Stimulated activated CD4-positive, alpha-beta T cell treated with anti-CD3 and anti-CD28 coated beads, TNF-alpha, amount 100 ng/mL, for 4 hours (primary cell): ENCODE measurements at regions not wholly inside any gene's neighbourhood (a gene's known extent, or its start where the extent isn't known, plus 50 kb on each side); places are given as distances from the start of the nearest gene placed in this dataset.
"Not testable (repeated sequence)": the region's sequence is repeated elsewhere in the genome, so short reads cannot be mapped to it uniquely, and the experiment has no call there.

Experiments used
- DNase-seq, 3 experiments: peaks; one replicate each; pipeline ENCODE4 v3.0.0-alpha.2; 2020; ENCODE audit warnings: low read depth in 3 of 3

DNA sequence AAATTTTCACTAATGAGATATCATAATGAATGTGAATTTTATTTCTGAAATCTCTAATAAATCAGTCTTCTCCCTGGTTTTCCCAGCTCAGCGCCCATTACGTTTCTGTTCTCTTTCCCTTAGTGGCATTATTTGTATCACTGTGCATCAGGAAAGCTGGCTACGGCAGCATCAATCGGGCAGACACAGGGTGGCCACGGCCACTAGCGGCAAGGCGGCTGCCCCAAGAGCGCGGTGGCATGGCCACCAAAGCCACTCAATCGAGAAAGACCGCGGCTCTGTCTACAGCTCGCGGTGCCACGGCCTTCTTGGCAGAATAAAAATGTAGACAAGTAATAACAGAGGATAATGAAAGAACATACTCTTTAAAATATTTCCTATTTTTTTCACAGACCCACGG, 168.0 kb downstream of the RPIA start:
- no peak for DNase-seq

DNA sequence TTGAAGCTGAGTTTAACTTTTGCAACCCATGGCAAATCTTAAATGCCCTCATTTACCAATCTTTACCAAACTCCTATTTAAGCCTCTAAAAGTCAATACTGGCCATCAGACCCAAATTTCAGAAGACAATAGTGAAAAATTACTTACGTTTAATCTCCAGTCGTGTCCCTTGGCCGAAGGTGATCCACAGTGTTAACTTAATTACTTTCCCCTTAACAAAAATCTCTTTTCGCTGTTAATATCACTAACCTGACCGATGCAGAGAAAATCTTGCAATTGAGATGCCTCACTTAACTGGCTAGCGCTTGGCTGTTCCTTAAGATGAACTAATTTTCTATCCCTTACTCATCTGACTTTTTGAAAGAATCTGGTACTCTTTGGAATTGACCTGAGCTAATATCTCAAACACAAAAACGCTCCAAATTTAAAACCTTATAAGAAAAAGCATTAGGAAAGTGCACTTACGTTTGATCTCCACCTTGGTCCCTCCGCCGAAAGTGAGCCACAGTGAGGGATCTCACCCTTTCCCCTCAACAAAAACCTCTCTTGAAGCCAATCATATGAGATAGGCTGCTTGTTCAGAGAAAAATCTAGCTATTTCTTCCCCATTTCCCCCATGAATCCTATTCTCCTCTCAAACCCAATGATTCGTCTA, 169.1 kb downstream of the RPIA start:
- DNase-seq = no peak

DNA sequence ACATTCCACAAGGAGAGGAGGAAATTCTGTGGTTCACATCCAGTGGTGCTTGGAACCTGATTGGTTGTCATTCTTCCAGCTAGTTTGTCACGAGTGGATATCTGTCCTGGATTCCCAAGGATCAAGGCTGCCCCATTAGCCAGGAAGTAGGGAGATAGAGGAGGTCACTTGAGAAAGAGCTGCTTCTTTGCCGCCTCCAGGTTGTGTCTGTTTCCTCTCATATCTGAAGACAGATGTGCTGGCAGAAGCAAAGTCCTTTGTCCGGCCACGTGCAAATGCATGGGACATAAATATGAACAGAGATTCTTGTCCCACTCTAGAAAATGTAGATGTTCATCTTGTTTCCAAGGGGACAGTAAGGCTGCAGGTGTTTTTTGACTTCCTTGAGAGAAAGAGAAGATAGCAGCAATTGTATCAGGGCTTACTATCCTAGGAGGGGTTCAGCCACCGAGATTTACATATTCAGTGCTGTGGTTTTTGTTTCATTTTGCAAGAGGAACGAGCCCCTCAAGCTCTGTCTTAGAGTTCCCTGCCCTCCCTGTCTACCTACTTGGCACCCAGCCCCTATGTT, 174.4 kb downstream of the RPIA start:
- DNase-seq = no peak

DNA sequence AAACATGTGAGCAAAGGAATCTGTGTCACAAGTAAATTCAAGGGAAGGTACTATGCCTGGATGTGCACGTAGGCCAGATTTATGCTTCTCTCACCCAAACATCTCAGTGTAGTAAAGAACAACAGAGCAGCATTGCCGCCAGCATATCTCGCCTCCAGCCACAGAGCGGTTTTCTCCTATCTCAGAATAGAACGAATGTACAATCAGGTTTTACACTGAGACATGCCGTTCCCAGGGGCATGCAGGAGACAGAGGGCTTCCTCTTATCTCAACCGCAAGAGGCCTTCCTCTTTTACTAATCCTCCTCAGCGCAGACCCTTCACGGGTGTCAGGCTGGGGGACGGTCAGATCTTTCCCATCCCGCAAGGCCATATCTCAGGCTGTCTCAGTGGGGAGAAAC, 175.3 kb downstream of the RPIA start:
- DNase-seq = no peak

DNA sequence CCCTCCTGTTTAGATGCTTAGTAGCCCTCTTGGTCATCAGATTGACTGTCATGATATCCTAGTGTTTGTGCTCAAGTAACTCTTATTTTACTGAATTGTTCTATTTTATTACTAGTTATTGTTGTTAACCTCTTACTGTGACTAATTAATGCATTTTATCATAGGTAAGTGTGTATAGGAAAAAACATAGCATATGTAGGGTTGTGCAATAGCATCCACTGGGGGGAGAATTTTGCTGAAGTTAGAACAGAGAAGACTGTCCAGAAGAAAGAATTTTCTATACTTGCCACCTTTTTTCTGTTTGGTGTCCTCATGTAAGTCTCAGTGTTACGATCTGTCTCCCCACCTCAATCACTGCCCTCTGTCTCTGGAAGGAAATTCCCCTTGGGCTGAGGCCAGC, 177.4 kb downstream of the RPIA start:
- no peak for DNase-seq

DNA sequence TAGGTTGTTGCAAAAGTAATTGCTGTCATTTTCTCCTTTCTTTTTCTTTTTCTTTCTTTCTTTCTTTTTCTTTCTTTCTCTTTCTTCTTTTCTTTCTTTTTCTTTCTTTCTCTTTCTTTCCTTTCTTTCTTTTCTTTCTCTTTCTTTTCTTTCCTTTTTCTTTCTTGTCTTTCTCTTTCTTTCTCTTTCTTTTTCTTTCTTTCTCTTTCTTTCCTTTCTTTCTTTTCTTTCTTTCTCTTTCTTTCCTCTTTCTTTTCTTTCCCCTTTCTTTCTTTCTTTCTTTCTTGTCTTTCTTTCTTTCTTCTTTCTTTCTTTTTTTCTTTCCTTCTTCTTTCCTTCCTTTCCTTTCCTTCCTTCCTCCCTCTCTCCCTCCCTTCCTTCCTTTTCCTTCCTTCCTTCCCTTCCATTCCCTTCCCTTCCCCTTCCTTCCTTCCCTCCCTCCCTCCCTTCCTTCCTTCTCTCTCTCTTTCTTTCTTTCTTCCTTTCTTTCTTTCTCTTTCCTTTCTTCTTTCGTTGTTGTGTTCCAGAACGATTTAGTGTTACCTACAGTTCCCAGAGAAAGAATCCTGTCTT, 178.9 kb downstream of the RPIA start:
- no peak for DNase-seq

DNA sequence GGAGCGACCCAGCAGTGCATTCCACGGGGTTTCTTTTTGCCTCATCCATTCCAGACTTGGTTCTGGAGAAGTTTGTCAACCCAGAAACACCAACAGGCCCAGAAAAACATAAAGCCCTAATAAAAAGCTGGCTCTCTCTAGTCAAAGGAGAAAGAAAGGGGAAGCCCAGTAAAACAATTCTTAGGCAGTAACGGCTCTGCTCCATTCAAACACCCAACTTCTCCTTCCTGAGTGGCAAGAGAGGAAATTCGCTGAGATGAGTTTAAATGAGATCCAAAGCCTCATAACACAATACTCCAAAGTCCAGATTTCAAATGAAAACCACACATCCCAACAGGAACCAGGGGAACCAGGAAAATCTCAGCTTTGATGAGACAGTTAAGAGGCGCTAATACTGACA, 179.9 kb downstream of the RPIA start:
- no peak for DNase-seq

DNA sequence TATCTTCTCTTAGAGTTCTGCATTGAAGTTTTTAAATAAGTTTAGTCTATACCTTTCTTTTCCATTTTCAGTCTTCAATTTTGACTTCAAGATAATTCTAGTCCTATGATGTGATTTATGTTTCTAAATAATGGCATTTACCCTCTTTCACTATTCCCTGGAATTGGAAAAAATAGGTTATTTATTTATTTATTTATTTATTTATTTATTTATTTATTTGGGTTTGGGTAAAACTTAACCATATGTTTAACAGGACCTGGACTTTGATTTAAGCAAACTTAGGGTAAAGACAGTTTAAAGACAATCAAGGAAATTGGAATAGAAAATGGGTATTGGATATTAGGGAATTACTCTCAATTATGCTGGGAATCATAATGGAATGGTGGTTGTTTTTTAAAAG, 182.1 kb downstream of the RPIA start:
- DNase-seq = no peak

DNA sequence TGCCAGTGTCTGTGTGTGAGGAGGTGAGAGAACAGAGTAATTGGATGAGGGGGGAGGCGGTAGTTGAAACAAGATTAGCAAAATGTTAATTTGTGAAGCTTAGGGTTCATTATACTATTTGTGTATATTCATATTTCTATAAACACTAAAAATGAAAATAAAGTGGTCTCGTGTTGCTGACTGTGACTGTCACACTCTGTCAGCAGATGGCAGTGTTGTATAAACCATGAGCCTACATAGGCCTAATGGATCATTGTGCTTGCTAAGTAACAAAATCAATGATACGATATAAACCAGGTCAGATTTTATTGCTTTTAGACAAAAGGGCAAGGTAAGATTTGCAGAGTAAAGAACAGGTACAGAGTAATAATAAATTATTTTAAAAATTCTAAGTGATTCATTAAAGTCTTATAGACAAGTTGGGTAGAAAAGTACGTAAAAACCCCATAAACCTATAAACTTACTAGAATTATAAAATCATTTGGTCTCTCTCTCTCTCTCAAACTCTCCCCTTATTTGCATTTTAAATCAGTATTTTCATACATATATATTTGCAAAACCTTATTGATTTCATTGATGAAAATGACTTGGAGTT, 182.7 kb downstream of the RPIA start:
- peak in 2 of 3 experiments; percentile 2 to 18 for DNase-seq

DNA sequence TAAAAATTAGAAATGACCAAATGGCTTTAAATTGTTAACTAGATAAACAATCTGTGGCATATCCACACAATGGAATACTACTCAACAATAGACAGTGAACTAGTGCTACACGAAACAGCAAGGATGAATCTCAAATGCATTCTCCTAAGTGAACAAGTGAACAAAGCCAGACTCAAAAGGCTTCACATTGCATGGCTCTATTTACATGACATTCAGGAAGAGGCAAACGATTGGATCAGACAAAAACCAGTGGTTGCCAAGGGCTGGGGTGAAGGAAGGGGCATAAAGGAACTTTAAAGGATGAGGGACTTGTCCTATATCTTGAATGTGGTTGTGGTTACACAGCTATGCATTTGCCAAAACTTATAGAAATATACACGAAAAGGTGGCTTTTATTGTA, 184.3 kb downstream of the RPIA start:
- no peak for DNase-seq

DNA sequence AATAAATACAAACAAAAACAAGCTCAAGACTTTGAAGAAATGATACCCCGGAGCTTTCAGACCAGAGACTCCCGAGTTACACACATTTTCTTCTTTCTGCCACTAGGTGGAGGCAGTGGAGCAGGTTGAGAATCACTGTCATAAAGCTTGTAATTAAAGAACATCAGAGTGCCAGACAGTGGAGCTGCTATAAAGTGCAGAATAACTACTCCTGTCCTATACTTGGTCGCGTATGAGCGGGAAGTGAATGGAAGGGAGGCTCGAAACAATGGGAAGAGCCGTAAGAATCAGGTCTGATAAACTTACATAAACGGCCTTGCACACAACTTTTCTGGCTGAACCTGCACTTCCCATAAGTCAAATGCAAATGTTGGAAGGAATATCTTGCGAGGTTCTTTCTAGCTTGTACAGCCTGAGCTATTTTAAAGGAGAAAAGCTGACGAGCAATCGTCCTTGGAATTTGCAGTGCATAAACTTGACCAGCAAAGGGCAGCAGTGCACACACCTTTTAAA, 189.0 kb downstream of the RPIA start:
- DNase-seq = peak in 2 of 3 experiments; percentile 1

DNA sequence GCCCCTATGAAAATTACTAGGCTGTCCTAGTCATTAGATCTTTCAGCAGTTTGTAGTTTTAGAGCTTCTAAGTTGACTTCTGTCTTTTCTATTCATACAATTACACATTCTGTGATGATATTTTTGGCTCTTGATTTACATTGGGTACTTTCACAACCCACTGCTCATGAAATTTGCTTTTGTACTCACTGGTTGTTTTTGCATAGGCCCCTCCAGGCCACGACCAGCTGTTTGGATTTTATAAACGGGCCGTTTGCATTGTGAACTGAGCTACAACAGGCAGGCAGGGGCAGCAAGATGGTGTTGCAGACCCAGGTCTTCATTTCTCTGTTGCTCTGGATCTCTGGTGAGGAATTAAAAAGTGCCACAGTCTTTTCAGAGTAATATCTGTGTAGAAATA, 193.8 kb downstream of the RPIA start:
- DNase-seq = no peak

DNA sequence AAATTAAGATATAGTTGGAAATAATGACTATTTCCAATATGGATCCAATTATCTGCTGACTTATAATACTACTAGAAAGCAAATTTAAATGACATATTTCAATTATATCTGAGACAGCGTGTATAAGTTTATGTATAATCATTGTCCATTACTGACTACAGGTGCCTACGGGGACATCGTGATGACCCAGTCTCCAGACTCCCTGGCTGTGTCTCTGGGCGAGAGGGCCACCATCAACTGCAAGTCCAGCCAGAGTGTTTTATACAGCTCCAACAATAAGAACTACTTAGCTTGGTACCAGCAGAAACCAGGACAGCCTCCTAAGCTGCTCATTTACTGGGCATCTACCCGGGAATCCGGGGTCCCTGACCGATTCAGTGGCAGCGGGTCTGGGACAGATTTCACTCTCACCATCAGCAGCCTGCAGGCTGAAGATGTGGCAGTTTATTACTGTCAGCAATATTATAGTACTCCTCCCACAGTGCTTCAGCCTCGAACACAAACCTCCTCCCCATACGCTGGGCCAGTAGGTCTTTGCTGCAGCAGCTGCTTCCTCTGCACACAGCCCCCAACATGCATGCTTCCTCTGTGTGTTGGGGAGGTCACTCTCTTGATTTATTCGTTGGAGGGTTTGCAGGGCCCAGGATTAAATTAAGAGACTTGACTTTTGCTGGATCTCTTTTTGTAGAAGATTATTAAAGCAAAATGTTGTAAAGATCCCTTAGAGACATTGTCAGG, 194.4 kb downstream of the RPIA start:
- DNase-seq = no peak

DNA sequence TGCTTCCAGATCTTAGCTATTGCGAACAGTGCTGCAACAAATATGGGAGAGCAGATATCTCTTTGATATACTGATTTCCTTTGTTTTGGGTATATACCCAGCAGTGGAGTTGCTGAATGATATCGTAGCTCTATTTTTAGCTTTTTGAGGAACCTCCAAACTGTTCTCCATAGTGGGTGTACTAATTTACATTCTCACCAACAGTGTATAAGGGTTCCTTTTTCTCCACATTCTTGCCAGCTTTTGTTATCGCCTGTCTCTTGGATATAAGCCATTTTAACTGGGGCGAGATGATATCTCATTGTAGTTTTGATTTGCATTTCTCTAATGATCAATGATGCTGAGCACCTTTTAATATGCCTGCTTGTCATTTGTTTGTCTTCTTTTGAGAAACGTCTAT, 196.0 kb downstream of the RPIA start:
- not testable (repeated sequence) for DNase-seq

DNA sequence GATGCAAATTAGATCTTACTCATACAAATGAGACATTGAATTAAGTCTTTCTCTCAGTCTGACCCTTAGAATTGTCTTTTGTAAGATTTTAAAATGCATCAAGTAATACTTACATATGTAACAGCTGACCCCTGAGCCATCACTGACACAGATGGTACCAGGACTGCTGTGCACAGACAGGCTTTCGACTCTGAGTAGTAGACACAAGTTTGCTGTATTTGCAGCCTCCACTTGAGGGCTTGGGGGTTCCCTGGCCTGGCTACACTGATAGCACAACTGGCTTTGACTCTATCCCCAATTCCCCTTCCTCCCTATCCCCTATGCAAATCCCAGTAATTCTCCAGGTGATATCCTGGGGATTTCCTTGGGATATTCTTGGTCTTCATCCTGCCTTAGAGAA, 200.7 kb downstream of the RPIA start:
- no peak for DNase-seq

DNA sequence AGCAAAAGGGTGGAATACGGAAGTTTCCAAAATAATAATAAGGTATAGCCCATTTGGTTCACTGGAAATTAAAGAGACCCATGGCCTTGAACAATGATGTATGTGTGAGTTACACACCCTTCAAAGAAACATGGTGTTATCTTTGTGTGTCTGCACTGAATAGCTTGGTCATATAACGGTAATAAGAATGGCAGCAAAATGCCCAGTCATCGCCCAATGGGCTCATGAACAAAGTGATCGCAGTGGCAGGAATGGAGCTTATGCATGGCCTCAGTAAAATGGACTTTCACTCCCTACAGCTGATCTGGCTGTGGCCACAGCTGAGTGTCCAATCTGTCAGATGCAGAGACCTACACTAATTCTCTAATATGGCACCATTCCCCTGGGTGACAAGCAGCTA, 201.3 kb downstream of the RPIA start:
- no peak for DNase-seq

DNA sequence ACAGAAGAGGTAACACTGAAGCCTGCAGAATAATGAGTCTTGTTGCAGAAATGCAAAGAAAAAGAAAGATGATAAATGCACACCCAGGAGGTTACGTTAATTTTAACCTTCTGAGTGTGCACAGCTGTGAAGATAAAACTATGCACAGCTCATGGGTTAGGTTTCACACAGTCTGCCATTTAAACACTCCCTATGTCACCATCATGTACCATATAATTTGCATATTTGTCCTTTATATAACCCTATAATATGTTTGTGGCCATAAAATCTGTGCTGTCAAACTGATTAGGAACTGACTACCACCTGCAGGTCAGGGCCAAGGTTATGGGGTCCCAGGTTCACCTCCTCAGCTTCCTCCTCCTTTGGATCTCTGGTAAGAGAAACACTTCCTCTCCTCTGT, 205.5 kb downstream of the RPIA start:
- no peak for DNase-seq

DNA sequence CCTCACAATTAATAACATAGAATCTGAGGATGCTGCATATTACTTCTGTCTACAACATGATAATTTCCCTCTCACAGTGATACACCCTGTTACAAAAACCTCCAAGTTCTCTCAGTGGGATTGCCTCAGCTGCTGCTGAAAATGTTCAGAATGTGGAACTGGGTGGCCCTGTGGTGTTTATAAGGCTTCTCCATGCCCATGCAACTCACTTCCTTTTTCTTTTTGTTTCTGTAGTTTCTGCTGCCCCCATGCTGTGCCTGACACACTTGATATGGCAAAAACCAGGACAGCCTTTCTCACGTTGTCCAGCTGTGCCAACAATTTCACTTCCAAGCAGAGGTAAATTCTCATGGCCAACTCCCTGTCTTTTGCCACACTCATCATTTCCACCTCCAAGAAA, 206.2 kb downstream of the RPIA start:
- no peak for DNase-seq

DNA sequence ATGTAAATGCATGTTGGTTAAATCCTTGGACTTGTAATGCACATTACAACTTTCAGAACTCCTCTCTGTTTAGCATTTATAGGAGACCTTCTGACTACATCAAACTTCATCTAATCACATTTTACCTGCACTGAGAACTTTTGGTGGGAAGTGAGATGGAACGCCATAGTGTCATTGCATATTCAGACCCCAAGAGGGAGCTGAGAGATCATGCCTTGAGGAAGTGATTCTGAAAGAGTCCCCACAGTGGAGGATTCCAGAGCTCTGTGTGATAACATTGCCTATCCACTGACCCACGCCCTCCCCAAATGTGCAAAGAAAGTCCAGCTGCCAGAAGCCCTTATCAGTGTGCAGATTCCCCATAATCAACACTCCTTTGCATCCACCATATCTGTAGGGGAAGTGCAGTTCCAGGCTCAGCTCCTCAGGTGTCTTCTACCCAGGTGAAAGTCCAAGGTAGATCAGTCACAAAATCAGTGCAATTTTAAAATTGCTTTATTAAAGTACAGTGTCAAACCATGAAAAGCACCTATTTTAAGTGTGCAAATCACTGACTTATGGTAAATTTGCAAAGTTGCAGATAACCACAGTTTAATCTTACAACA, 212.4 kb downstream of the RPIA start:
- no peak for DNase-seq

DNA sequence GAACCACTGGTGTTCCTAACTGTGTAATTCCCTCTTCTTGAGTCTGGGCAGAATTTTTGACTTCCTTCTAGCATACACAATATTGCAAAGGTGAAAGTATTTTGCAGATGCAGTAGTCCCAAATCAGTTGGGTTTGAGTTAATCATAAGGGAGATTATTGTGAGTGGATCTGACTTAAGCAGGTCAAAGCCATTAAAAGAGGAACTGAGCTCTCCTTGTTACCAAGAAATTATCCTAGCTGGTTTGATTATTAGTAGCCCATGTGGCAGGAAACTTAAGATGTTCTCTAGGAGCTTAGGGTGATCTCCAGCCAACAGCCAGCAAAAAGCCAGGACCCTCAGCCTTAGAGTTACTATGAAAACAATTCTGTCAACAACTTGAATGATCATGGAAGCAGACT, 221.8 kb downstream of the RPIA start:
- DNase-seq = no peak

DNA sequence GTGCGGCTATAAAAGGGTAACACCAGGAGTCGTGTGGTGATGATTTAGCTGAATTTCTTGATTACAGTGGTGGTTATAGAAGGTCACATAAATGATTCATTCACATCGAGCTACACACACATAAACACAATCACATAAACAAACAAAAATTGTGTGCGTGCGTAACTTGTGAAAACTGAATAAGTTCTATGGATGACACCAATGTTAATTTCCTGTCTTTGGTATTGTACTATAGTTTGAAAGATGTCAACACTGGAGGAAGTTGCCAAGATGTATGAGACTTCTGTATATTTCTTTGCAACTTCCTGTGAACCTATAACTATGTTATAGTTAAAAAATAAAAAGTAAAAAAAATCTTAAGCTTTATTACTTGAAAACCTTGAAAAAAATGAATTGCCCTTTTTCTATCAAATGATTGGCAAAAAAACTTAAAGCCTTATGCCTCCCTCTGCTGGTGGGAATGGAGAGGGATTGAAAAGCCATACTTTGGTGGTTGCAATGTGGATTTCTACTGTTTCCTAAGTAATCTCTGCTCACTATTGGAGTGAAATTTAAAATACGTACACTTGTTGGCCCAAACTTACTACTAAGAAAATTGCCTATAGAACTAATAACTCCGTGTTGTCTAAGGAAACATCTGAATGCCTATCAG, 227.7 kb downstream of the RPIA start:
- no peak for DNase-seq
